Fibroblast of skin of scalp (primary cell): ENCODE measurements at regions not wholly inside any gene's neighbourhood (a gene's known extent, or its start where the extent isn't known, plus 50 kb on each side); places are given as distances from the start of the nearest gene placed in this dataset.
"Not testable (repeated sequence)": the region's sequence is repeated elsewhere in the genome, so short reads cannot be mapped to it uniquely, and the experiment has no call there.

Experiments
- DNase-seq: peaks from one replicate; pipeline ENCODE4 v3.0.0-alpha.2; 2013

DNA sequence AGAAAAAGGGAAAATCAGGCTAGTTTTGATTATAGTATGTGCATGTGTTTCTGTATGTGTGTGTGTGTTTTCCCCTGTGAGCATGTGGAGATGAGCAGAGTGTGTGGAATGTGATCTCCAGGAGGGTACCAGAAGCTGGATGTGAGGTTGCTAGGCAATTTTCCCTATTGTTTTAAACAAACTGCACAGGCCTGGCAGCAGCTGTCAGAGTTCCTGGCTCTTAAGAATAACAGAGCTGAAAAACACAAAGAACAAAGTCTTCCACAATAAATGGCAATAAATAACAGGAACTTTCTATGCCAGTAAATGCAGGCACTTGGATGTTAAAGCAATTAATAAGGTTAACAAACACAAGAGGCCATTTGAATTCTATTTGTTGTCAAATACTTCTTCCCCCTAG, 344.6 kb upstream of the CTSO start:
- peak; percentile 95 for DNase-seq

DNA sequence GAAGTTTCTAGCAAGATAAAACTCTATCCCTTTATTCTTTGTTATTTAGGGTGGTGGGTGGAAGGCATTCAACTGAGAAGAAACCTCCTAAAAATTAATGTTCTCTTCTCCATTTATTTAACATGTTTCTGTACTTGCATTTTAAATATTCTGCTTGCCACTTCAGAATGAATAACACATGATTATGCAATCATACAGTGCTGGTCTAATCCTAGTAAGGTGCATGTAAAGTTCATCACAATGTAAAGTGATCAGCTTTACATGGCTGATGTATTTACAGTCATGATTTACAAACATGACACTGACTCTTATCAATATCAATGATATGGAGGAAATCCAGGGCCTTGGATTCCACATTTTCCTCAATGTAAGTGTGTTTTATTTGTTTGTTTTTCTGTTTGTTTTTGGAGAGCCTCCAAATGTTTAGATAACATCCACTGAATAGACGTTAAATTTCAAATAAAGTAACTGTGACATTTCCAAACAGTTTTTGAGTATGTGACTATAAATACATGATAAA, 342.1 kb upstream of the CTSO start:
- no peak for DNase-seq

DNA sequence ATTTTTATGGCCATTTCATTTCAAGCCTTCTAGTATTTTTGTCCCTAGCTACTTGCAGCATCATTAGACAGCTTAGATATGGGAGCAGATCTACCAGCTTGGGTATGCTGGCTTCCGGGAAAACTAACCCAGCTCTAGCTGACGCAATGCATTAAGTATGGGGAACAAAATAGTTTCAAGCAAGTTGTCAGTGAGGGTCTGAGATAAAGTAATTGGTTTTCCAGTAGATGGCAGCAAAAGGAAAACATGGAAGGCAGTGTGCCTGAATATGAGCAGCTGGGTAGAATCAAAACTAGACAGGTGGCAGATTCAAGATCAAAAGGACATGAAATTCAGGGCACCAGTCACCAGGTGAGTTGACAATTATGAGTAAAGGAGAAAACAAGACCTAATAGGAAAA, 340.9 kb upstream of the CTSO start:
- DNase-seq, result peak; percentile 94

DNA sequence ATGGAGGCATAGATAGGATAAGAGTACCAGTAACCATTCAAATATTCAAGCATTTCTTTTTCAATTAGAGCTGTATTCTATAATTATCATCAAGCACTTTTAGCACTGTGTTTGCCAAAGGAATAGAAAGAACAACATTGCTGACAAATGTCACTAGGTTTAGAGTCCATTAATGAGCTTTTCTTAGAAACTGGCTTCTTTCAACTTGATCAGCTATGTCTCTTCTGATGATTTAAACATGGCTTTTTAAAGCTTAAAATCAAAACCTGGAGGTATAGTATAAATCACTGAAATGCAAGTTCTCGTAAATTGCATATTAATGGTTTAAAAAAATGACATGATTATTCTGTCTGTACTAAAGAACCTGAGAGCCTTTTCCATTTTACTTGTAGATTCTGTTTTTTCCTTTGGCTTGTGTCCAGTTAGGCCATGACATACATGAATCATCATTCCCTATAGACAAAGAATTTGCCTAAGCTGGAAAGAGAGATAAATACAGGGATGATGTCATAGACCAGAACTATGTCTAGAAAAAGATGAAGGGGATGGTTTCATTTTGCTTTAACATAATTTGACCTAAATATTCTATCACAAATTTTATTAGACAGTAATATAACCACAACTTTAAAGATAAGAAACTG, 340.1 kb upstream of the CTSO start:
- peak; percentile 94 for DNase-seq

DNA sequence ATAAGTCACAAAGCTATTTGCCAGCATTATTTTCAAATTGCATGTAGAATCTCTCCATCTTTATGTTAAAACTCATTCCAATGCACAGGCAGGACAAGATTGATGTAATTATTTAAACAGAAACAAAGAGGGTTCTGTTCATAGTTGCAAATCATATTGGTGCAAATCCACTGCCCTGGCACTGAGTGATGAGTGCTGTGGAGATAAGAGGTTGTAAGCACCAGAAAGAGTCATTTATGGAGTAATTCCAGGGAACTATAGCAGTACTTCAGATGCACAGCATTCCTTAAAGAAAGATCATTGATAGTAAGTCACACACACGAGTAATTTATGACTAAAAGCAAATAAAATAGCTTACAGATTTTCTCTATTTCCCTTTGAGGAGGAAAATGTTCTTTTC, 337.7 kb upstream of the CTSO start:
- peak; percentile 78 for DNase-seq

DNA sequence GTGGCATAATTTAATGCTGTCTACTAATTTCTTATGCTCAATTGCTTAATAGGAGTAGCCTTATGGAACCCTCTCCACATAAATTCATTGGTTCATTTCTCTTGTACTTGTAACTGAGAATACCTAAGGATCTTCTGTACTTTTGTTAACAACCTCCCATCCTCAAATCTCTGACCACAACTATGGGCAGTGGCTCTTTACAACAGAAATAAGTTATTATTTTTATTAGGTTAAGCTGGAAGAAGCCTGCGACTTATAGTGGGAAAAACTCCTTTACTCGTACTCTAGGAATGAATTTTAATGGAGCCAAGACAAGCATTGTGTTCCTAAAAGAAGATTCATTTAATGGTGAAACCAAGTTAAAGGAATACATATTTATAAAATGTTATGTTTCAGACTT, 337.1 kb upstream of the CTSO start:
- DNase-seq, result peak; percentile 63

DNA sequence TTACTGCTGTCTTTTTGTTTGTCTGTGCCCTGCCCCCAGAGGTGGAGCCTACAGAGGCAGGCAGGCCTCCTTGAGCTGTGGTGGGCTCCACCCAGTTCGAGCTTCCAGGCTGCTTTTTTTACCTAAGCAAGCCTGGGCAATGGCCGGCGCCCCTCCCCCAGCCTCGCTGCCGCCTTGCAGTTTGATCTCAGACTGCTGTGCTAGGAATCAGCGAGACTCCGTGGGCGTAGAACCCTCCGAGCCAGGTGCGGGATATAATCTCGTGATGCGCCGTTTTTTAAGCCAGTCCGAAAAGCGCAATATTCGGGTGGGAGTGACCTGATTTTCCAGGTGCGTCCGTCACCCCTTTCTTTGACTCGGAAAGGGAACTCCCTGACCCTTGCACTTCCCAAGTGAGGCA, 336.4 kb upstream of the CTSO start:
- DNase-seq, result not testable (repeated sequence)

DNA sequence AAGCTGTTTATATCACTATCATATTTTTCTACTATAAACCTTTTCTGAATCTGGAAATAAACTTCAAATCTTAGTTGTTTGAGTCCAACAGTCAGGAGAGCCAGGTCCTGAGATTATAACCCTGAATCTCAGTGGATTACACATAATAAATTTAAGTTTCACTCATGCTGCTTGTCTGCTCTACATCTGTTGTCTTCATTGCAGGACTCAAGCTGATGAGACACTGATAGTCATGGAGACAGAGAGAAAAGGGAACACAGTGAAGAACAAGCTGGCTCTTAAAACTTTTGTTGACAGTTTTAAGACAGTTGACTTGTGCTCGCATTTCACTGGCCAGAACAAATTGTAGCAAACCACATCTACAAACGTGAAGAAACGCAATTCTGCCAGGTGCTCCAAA, 327.0 kb upstream of the CTSO start:
- no peak for DNase-seq

DNA sequence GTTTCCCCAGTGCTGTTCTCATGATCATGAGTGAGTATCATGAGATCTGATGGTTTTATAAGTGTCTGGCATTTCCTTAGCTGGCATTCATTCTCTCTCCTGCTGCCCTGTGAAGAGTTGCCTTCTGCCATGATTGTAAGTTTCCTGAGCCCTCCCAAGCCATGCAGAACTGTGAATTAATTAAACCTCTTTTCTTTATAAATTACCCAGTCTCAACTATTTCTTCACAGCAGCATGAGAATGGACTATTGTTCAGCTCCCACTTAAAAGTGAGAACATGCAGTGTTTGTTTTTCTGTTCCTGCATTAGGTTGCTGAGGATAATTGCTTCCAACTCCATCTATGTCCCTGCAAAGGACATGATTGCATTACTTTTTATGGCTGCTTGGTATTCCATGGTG, 311.7 kb upstream of the CTSO start:
- DNase-seq, result no peak

DNA sequence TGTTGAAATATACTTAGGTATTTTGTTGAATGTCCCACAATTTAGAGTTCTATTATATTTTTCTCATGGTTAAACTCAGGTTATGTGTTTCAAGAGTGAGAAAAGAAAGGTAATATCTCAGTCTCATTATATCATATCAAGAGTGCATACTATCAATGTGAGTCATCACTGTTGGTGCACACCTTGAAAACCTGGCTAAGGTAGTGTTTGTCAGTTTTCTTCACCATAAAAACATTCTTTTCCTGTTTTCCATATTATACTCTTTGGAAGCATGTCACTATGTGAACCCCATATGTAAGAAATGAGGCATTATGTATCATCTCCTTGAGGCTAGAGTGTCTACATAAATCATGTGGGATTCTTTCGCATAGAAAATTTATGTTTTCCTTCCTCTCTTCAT, 307.6 kb upstream of the CTSO start:
- no peak for DNase-seq

DNA sequence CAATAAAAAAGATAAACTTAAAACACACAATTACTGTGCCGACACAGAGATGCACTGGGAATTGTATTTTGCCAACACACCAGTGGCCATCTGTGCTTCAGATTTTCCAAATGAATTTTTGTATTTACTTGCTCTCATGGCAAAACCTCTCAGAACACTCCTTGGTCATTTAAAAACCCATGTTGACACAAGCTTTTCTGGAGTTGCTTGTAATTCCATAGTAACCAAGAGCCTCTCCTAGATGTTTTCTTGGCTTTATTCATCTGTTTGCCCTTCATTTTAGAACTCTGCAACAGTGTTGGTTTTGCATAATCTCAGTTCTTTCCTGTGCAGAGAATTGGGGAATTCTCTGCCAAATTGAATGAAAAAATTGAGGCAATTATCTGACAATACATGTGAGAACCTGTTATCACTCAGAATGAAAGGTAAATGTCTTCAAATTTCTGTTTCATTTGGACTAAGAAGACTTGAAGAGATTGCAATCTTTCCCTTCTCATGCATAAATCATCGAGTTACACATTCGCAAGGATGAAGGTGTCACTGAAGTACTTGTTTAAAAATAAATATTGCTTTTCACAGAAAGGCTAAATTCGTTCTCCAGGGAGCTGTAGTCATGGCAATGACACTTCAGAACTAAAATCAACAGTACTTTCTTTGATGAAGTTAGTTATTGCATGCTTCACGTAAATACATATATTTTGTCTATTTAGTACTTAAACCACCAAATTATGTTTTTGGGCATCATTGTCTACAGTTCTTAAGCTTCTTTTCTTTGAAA, 301.8 kb upstream of the CTSO start:
- DNase-seq, result no peak

DNA sequence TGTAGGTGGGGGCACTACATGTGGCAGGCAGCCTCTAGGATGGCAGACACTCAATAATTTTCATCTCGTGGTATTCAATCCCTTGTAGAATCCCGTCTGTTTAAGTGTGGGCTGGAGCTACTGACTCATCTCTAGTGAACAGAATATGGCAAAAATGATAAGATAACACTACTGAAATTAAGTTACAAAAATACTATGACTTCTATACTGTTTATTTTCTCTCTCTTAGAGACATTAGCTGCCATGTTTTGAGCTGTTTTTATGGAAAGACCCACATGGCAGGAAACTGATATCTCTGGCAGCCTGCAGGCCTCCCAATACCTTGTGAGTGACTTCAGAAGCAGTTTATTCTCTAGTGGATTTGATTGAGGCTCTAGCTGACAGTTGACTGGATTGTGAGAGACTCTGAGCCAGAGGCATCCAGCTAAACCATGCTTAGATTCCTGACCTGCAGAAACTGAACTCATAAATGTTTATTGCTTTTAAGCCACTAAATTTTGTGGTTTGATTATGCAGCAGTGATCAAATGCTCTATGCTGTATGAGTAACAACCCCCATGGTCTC, 298.8 kb upstream of the CTSO start:
- peak; percentile 1 for DNase-seq

DNA sequence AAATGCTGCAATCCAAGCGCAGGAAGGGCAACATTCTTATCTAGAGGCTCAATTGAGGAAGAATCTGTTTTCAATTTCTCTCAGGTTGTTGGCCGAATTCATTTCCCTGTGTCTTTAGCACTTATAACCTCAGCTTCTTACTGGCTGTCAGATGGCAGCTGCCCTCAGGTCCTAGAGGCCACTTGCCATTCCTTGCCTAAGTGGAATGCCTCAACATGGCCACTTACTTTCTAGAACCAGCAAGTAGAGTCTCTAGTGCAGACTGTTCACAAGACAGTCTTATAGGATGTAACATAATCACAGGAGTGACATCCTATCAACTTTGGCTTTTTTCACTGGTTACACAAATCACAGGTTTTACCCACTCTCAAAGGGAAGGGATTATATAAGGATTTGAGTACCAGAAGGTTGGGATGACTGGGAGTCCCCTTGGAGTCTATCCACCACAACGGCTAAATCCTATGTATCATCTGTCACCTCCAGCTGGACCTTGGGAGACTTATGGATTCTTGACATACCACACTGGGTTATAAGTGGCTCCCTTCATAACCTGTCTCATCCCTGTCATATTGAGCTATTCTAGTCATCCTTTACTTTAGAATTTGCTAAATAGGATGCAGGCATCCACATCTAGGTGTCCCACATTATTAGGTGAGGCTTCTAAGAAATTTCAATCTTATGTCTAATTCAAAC, 297.9 kb upstream of the CTSO start:
- DNase-seq, result peak; percentile 2

DNA sequence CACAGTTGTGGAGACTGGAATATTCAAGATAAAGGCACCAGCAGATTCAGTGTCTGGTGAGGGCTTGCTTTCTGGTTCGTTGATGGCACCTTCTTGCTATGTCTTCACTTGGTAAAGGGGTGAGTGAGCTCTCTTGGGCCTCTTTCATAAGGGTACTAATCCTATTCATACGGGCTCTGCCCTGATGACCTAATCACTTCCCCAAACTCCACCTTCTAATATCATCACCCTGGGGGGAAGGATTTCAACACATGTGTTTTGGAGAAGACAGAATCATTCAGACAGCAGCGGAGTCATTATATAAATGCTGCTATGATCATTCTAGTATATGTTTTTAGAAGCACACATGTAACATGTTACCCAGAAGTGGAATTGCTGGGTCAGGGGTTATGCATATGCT, 295.3 kb upstream of the CTSO start:
- DNase-seq, result no peak

DNA sequence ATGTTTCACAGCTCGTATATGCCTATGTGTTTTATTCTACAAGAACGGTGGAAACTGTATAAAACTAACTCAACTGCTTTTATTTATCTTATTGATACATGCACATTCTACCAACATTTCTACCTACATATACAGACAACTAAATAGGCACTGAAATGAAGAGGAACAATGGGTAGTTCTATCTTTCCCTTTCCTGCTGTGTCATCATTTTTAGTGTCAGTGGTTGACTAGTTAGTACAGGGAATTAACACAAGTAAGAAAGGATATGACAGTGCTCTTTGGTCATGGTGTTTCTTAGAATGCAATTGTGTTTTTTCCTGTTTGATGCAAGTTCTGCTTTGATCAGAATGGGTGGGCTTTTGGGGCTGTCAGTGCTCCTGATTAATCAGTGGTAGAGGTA, 293.8 kb upstream of the CTSO start:
- DNase-seq, result no peak

DNA sequence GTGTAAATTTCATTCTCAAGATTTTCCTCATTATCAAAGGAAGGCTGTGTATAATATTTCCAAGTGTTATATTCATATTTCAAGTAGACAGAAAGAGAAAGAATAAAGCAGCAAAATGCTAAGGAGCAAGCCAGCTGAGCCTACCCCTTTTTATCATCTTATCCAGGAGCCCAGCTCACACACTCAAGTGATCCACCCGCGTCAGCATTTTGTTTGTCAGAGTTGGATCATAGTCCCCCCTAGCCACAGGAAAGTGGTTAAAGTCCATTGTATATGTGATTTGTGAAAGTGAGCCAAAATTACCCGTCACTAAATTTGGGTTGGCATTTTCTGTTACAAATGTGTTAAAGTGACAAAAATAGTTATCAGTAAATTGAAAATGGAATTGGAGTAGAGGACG, 289.3 kb upstream of the CTSO start:
- no peak for DNase-seq

DNA sequence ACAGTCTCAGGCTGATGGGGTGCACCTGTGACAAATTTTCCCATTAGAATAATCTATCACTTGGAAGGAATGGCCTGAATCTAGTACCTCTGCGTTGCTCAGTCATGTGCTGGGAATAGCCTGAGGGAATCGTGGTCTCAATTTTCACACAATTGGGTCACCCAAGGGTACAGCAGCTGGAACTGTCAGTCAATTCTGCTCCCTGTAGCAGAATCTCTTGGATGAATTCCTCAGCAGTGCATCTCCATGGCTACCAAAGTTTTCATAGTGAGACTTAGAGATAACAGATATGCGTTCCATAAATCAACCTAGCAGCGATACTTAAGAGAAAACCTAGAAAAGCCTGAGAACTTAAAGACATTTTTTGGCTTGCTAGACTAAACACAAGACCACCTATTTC, 288.7 kb upstream of the CTSO start:
- DNase-seq, result peak; percentile 3

DNA sequence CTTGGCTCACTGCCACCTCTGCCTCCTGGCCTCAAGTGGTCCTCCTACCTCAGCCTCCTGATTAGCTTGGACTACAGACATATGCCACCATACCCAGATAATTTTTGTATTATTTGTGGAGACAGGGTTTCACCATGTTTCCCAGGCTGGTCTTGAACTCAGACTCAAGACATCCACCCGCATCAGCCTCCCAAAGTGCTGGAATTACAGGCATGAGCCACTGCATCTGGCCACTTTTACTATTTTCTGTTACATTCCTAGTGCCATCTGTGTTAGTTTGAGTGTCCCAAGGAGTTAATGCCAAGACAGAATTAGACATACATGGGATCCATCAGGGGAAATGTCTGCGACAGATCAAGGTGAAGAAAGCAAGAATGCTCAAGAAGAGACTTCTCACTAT, 288.2 kb upstream of the CTSO start:
- DNase-seq, result no peak

DNA sequence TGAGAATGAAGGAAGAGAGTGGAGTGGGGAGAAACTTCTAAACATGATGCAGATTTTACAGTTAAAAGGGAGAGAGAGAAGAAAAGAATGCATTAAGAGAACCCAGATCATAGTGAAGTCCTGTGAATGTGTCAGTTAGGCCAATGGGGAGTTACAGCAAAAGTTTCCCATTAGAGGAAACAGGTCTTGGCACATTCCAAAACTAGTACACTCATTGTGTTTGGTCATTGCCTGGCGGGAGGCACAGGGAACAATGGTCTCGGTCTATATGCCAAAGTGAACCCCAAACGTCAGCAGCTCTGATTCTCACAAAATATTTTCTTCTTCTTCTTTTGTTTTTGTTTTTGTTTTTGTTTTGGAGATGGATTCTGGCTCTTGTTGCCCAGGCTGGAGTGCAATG, 284.5 kb upstream of the CTSO start:
- no peak for DNase-seq

DNA sequence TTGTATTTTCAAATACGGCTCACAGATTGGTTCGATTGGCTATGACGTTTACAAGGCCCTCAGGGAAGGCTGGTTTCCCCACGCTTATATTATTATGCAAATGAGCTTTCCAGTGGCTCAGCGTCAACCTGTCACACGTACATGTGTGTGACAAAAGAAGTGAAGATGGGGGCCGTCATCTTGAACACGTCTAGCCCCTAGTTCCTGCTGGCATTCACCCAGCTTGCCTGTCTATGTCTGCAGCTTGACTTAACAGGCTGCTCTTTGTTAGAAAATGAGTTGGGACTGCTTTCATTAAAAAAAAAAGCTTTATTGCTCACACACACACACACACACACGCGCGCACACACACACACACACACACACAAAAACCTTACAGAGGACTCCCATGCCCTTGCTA, 283.6 kb upstream of the CTSO start:
- DNase-seq, result no peak

DNA sequence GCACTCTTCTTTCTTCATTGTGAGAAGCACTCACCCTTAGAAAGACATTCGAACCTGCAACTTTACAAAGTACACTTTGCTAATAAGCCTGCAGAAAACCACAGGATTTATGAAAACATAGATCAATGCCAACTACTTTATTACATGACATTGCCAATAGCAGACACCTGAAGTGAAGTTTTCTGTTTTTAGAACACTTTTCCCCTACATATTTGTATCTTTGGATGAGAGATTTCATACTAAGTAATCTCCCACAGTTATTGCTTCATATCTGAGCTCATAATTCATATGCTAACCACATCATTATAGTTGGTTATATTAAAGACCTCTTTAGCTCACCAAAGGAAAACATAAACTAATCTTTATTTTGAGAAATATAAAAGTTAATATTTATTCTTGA, 276.5 kb upstream of the CTSO start:
- DNase-seq, result peak; percentile 1

DNA sequence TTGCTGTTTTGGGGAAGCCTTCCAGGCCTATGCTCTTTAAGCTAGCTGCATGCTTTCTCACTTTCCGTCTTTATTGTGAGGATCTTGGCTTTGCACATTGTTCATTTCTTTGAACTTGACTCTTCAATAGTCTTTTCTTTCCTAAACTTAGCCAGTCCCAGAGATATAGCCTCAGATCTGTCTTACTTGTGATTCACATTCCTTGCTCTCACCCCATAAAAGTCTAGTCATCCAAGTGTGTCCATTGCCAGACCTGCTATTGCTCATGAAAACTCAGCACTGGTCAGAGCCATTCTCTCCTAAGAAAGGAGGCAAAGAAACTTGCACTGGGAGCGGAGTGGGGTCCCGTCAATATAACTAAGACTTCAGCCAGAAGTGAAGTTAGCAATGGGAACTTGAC, 275.0 kb upstream of the CTSO start:
- DNase-seq, result no peak

DNA sequence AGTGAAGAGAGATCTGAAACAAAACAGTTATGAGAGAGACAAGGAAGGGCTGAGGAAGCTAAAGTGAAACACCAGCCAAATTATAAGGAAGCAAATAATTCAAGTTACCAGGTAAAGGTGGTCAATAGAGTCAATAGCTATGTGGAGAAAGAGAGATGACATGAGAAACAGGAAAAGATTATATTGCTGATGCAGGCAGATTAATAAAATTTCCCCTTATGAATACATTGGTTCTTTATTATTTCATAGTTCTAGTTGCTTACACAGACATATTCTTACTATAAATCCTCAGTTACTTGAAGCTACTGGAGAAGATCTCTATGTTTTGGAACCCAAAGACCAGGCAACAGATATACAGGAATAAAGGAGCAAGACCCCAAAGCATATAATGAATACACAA, 273.7 kb upstream of the CTSO start:
- no peak for DNase-seq

DNA sequence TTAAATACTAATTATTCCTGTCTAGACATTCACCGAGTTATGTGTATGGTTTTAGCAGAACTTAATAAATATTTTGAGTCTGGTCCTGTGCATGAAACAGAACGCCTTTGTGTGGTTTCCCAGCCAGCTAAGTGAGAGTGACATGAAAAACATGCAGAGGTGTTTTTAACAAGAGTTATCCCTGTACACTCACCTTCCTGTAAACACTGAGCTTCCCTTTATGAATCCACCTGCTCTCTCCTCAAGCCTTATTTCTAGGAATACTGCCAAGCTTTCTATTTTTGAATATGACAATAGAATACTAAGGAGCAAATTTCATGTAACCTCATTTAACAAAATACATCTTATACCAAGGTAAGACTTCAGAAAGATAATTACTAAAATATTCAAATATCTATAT, 270.3 kb upstream of the CTSO start:
- no peak for DNase-seq
